HG03060 (cell line): ENCODE measurements at regions not wholly inside any gene's neighbourhood (a gene's known extent, or its start where the extent isn't known, plus 50 kb on each side); places are given as distances from the start of the nearest gene placed in this dataset.
"Not testable (repeated sequence)": the region's sequence is repeated elsewhere in the genome, so short reads cannot be mapped to it uniquely, and the experiment has no call there.

Experiments used
- ATAC-seq: cut with Tn5 transposase; IDR thresholded peaks from one replicate; pipeline ENCODE4 v1.9.1; 2021; ENCODE audit warnings: low read depth, moderate number of reproducible peaks; ENCODE audit not compliant: unreplicated experiment

DNA sequence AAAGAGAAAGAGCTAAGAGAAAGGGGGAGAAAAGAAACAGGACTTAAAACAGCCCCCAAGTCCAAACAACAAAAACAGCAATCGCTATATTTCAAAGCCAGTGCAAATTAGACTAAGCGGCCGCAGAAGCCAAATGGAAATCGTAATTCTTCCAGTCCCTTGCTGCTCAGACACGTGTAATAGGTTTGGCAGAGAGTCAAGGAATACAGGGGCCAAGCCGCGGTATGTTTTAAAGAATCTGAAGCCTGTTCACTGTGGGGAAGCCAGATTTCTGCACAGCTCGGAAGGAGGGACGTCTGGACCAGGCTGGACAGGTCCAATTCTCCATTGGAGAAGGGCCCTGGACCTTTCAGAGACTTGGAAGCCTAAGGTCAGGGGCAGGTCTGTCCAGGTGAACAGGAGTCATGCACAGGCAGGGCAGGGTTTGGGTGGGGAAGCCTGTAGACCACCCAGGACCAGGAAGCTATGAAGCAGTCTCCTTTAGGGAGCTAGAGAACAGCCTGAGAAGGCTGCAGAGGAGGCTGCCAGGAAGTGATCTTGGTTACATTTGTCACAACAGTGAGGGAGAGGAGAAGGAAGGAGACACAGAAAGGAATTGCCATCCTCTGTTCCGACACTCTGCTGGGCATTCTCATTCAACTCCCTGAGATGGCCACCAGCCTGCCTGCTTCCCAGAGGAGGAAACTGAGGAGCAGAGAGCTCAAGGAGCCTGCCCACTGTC, 265.5 kb upstream of the ISX start:
- ATAC-seq: no peak

DNA sequence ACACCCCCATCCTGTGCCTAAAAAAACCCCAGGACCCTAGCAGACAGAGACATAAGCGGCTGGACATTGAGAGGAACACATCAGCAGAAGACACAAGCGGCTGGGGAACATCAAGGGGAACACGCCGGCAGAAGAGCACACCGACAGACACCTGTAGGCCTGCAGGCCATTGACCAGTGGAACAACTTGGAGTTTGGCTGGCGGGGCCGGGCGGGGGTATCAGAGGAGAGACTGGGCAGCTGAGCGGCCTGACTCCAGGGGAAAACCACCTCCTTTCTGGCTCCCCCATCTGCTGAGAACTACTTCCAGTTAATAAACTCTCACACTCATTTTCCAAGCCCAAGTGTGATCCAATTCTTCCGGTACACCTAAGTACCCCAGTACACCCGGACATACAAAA, 264.7 kb upstream of the ISX start:
- ATAC-seq: no peak

DNA sequence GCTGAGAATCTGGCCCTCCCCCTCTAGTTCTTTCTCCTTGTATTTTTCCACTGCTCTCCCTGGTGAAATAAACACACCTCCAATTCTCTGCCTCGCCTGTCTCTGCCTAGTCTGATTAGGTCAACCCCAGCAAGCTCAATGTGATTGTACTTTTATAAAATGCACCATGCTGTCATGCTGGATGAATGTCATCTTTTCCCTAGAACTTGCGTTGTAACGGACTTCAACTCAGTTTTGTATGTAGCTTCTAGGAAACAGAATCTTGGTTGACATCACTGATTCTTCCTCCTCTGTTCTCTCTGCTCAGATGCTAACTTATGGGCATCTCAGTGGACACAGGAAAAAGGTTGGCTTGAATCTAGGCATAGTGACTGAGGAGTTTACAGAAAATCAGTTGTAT, 261.9 kb upstream of the ISX start:
- ATAC-seq: no peak

DNA sequence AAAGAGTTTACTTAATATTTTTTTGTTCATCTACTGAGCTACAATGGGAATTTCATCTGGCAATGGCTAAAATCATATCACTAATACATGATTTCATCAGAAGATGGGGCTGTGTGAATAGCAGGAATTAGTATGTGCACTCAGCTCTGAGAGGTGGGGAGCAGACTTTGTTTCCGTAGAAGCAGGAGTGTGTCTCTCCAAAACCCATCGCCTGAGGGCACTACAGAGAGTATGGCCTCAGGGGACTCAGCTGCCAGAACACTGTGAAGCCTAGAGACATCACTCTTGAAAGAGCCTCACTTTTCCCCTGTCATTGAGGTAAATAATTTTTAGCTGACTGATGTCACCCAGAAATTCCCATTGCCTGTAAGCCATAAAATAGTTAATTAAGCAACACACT, 261.4 kb upstream of the ISX start:
- no peak for ATAC-seq

DNA sequence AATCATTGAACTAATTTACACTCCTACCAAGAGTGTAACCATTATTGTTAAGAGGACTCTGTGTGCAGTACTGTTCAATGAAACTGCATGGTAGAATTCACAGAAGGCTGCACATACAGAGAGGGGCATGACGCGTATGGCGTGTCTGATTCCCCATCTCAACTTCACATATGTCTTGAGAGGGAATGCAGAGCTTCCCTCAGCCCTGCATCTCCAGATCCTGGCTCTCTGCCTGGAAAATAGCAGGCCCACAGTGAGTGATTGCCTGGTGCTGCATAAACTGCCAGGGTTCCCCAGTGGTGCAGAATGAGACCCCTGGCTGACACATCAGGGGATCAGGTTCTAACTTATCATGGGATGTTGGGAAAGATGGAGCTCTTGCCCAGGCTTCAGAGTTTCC, 260.2 kb upstream of the ISX start:
- ATAC-seq: no peak

DNA sequence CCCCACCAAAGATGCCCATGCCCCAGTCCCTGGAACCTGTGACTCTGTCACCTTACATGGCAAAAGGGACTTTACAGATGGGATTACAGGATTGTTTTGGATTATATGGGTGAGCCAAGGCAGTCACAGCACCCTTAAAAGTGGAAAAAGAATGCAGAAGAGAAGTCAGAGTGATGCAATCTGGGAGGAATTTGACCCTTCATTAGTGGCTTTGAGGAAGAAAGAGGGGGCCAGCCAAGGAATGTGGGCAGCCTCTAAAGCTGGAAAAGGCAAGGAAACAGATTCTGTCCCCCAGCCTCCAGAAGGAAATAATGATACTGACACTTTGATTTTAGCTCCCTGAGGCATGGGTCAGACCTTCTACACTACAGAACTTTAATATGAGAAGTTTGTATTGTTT, 257.3 kb upstream of the ISX start:
- no peak for ATAC-seq

DNA sequence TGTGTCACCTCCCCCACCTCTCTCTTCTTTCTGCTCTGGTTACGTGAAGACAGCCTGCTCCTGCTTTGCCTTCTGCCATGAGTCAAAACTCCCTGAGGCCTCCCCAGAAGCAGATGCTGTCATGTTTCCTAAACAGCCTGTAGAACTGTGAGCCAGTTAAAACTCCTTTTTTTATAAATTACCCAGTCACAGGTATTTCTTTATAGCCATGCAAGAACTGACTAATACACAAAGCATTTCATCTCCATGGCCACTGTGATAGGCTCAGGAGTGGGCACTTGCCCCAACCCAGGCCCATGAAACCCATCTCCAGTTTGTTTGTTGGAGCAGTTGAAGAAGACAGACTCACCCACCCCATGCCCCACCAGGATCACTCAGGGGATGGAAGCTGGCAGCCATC, 253.3 kb upstream of the ISX start:
- no peak for ATAC-seq

DNA sequence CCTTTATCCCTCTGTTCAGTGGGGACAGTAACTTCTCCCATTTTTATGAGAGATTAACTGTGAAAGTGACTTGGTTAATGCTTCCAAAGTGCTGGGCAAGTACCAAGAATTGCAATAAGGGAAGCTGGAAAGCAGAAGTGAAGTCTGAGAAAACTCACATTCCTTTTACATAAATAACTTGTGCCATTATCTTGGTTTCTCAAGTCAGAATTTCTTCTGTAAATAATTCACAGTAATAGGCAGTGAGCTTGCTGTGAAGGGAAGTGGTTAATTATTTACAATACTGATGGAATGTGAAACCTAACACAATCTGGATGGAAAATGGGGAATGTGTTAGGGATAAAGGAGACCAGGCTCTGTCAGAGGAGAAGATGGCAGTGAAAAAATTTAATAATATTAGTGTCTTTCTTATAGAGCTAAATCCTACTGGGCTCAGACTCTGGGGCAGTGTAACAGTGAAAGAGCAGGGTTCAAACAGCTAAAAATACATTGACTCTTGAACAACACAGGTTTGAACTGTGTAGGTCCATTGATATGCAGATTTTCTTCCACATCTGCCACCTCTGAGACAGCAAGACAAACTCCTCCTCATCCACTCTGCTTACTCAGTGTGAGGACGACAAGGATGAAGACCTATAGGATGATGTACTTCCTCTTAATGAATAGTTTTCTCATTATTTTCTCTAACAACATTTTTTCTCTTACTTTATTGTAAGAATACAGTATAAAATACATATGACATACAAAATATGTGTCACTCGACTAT, 251.5 kb upstream of the ISX start:
- ATAC-seq: no peak

DNA sequence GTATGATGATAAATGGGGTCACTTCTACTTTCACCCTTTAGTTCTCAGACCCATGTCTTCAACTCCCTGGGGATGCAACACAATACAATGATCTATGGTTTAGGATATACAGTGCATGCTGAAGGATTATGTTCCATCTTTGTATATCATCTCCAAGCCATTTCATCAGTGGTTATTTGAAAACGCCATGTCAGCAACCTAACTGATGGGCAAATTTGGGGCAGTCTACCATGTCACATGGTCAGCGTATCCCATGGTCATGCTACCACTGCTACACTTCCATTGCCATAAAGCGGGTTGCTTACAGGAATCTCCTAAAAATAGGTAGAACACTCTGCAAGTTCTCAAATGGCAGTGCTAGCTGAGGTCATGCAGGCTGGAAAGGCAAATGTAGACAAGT, 236.5 kb upstream of the ISX start:
- ATAC-seq: no peak

DNA sequence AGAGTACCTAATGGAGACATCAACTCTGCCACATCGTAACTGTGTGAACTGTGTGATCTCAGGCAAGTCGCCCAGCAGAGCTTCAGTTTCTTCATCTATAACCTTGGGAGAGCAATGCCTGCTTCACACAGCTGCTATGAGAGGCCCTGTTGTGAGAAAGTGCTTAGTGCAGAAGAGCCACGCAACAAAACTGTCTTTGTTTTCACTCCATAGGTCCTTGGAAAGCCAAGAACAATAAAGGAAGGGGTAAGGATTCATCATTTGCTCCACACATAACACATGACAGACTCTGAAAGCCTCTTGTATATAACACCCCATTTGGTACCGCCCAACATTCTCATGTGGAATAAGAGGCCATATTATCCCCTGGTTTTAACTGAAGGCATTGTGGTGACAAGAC, 231.9 kb upstream of the ISX start:
- ATAC-seq: no peak

DNA sequence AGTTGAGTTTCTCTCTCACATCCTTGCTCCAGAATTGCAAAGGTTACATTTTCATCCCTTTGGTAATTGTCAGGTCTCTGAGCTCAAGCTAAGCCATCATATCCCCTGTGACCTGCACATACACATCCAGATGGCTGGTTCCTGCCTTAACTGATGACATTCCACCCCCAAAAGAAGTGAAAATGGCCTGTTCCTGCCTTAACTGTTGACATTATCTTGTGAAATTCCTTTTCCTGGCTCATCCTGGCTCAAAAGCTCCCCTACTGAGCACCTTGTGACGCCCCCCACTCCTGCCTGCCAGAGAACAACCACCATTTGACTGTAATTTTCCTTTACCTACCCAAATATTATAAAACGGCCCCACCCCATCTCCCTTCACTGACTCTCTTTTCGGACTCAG, 231.4 kb upstream of the ISX start:
- ATAC-seq: not testable (repeated sequence)

DNA sequence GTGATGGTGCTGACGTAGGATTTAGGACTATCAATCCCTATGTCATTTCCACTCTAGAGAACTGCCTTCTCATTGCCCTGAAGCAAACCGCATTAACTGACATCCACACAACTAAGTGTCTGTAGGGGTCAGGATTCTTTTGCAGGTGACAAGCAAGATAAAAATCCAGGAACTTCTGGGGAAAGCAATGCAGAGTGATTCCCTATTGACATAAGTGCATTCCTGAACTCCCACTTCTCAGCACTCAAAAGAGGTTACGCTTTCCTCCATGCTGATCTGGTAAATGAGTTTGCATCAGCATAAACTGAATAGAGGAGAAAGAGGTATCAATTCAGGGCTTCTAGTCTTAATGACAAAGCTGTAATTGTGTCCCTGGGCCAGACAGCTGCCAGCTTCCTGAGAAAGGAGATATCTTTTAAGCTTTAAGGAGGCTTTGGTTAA, 224.6 kb upstream of the ISX start:
- ATAC-seq: no peak

DNA sequence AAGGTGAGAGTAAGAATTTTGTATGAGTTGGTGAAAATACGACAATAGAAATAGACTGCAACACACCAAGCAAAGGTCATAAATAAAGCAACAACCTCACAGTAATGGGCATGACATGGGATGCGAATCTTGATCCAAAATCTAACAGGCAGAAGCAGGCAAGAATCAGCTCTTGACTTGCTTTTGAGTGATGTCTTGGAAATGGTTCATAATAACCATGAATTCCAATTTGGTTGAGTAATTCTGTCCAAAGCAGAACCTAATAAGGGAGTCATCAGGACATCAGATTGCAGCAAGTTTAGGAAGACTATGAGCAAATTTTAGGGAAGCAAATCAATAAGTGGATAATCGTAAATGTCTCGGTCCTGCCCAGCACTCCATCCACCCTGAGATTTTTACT, 224.0 kb upstream of the ISX start:
- ATAC-seq: no peak

DNA sequence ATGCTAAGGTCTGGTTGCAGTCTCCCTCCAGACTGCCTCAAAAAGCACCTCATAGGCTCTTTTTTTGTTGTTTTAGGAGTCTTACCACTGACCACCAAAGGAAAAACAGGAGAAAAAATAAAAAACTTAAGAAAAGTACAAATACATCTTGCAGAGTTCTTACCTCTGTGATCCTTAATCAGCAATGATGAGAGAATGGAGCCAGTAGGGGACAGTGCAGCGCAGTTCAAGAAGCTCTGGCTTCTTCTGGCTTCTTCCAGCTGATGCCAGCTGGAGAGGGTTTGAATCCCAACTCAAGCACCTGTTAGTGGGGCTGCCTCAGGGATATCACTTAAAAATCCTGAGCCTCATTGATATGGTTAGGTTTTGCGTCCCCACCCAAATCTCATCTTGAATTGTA, 223.3 kb upstream of the ISX start:
- ATAC-seq: no peak

DNA sequence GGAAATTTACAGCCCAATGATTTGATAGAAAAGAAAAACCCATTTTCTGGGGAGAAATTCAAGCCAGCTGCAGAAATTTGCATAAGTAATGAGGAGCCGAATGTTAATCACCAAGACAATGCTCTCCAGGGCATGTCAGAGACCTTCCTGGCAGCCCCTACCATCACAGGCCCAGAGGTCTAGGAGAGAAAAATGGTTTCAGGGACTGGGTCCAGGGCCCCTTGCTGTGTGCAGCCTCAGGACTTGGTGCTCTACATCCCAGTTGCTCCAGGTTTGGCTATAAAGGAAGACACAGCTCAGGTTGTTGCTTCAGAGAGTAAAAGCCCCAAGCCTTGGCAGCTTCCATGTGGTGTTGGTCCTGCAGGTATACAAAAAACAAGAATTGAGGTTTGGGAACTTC, 222.2 kb upstream of the ISX start:
- ATAC-seq: not testable (repeated sequence)

DNA sequence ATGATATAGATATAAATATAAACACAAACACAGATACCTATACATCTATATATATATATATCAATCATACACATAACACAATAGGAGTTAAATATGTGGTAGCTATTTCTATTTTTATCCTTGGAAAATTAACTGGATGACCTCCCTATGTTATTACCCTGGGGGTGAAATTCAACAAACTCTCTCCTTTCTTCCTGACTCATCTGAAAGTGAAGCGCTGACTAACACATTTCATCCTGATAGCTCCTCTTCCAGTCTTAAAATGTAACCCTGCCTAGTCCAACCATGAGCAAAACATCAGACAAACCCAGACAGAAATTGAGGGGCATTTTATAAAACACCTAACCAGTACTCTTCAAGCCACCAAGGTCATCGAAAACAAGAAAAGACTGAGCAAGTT, 220.6 kb upstream of the ISX start:
- ATAC-seq: no peak

DNA sequence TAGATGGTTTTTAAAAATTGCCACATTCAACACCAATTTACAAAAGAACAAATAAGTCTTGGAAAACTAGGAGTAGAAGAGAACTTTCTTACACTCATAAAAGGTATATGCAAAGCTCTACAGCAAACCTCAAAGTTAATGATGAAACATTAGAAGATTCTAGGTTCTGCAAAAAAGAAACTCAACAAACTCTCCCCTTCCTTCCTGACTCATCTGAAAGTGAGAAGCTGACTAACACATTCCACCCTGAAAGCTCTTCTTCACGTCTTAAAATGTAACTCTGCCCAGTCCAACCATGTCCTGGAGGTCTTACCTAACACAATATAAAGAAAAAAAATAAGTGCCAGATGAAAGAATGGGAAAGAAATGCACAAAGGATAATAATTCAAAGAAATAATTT, 218.9 kb upstream of the ISX start:
- ATAC-seq: peak; percentile 77

DNA sequence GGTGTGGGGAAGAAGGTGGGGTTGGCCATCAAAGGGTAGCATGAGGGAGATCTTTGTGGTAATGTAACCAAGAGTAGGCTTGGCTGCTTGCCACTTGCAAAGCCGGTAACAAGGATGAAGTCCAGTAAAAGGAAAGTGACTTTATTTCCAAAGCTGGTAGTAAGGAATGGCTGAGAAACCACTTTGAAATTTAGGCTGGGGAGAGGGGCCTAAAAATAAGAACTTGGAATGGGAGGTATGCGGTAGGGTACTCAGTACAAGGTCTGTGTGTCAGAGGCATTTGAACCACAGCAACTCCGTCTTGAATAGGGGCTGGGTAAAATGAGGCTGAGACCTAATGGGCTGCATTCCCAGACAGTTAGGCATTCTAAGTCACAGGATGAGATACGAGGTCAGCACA, 216.0 kb upstream of the ISX start:
- no peak for ATAC-seq

DNA sequence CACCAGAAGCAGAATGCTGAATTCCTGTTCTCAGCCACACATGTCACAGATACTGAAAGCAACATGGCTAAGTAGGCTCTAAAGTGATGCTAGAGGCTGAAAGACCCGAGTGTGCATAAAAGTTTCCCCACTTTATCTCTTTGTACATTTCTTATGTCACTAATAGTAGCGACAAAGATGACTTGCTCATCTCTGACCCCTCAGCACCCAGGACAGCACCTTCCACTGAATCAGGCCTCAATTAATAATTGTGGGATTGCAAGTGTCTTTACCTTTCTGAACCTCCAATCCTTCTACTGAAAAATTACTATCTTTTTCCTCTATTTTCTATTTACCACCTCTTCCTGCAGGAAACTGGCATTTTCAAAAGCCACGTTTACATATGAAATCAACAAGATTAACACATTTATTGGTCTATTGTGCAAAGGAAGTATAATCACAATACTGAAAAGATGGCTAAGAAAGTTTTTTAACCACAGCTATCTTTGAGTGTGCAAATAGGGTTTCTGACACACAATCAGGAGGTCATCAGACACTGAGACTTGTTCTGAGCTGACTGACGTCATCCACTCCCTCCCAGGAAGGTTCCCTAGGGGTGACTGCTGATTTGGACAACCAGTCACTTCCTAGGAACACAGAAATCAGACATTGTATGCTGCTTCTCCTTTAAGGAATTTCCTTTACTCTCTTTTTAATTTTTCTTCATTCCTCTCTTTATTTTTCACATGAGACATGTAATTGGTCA, 213.9 kb upstream of the ISX start:
- no peak for ATAC-seq

DNA sequence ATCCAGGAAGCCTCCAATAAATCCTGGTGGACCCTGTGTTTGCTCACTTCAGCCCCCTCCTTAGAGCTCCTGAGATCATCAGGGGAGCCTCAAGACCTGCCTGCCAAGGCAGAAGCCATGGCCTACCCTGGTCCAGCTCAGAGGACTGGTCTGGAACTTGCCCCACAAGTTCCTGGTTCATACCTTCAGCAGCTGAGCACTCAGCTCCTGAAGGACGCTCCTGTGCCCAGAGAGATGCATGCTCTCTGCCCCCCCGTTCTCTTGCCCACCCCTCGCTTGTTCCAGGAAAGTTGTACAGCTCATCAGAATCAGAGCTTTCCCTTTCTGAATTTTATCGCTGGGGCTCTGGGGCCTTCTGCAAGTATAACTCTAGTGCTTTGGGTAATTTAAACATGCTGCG, 210.5 kb upstream of the ISX start:
- no peak for ATAC-seq

DNA sequence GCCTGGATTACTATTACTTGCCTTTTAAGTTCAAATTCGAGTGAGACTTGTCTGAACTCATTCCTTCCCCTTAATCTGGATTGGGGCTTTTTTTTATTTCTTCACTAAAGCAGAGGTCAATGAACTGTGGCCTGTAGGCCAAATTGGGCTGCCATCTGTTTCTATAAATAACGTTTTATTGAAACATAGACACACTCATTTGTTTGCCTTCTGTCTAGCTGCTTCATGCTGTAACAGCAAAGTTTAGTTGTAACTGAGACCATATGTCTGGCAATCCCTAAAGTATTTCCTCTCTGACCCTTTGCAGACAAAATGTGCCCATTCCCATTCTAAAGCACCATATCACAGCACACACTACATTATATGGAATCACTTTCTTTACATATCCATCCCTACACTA, 207.9 kb upstream of the ISX start:
- ATAC-seq: no peak

DNA sequence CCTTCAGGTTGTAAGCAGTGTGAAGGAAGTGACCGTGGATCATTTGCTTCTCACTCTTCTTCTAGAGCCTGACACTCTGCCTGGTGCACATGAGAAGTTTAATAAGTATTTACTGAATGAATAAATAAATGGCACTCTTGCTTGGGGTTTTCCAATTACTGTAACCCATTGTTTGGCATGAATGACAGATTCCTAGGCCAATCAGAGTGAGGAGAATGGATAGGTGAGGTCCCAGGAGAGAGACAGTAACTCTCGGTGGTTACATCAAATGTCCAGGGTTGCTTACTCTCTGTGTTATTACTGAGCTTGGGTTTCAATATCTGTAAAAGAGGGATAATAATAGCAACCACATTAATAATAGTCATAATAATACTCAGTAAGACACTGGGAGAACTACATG, 204.2 kb upstream of the ISX start:
- ATAC-seq: no peak
